PC-9 (cell line): ENCODE measurements at regions not wholly inside any gene's neighbourhood (a gene's known extent, or its start where the extent isn't known, plus 50 kb on each side); places are given as distances from the start of the nearest gene placed in this dataset.

ENCODE experiments used
- BruUV-seq: library from RNA; stranded (reverse); fragments of 400-500 nt; replicated peaks from 2 replicates; lab custom pipeline; 2021; lab: Mats Ljungman, UMichigan
- CTCF ChIA-PET: fragments of 300-600 bp; sonication (Branson Sonifier 250); formaldehyde crosslinking; loops from one replicate; lab custom pipeline; 2022; ENCODE audit warnings: antibody characterized with exemption; lab: Charles Lee
- POLR2A ChIA-PET: fragments of 300-600 bp; sonication (Branson Sonifier 250); formaldehyde crosslinking; loops from one replicate; lab custom pipeline; 2022; ENCODE audit warnings: antibody characterized with exemption; ENCODE audit not compliant: unreplicated experiment; lab: Charles Lee
- DNase-seq, 2 experiments: peaks; one replicate each; pipeline versions ENCODE4 v3.0.0 to v3.0.0-alpha.2; 2015 to 2022; ENCODE audit warnings: mixed read lengths in 1 of 2
- H2AFZ ChIP-seq: fragments of 200-600 bp; sonication (generic); 2 replicates; pipeline ENCODE4 v1.8.1; 2017; ENCODE audit warnings: antibody characterized with exemption
- H3F3A ChIP-seq: fragments of 200-600 bp; sonication (generic); 2 replicates; pipeline ENCODE4 v1.8.1; 2017; ENCODE audit warnings: antibody characterized with exemption, mild to moderate bottlenecking, low read depth; ENCODE audit not compliant: insufficient read depth
- H3K27ac ChIP-seq: fragments of 200-600 bp; sonication (generic); 2 replicates; pipeline ENCODE4 v1.6.1; 2016; ENCODE audit warnings: mixed run types
- H3K27me3 ChIP-seq: fragments of 200-600 bp; sonication (generic); 2 replicates; pipeline ENCODE4 v1.6.1; 2016; ENCODE audit warnings: low read depth, mixed run types; ENCODE audit not compliant: insufficient read depth
- H3K36me3 ChIP-seq: fragments of 200-600 bp; sonication (generic); 2 replicates; pipeline ENCODE4 v1.6.1; 2016; ENCODE audit warnings: low read depth, mixed run types
- H3K4me1 ChIP-seq: fragments of 200-600 bp; sonication (generic); replicated peaks from 2 replicates; pipeline ENCODE4 v1.6.1; 2016; ENCODE audit warnings: mixed run types; ENCODE audit not compliant: insufficient read depth
- H3K4me2 ChIP-seq: fragments of 200-600 bp; sonication (generic); 2 replicates; pipeline ENCODE4 v1.6.1; 2017; ENCODE audit warnings: mixed run types
- H3K4me3 ChIP-seq: fragments of 200-600 bp; sonication (generic); 2 replicates; pipeline ENCODE4 v1.6.1; 2016; ENCODE audit warnings: mixed run types
- H3K79me2 ChIP-seq: fragments of 200-600 bp; sonication (generic); 2 replicates; pipeline ENCODE4 v1.6.1; 2017; ENCODE audit warnings: low read depth, mixed run types
- H3K9me2 ChIP-seq: fragments of 200-600 bp; sonication (generic); 2 replicates; pipeline ENCODE4 v1.8.1; 2017; ENCODE audit warnings: mild to moderate bottlenecking; ENCODE audit not compliant: insufficient read depth
- H3K9me3 ChIP-seq: fragments of 200-600 bp; sonication (generic); 2 replicates; pipeline ENCODE4 v1.8.1; 2016; ENCODE audit warnings: low read depth; ENCODE audit not compliant: insufficient read depth
- H4K20me1 ChIP-seq: fragments of 200-600 bp; sonication (generic); 2 replicates; pipeline ENCODE4 v1.8.1; 2017; ENCODE audit not compliant: insufficient read depth
- CTCF ChIP-seq: fragments of 200-600 bp; sonication (generic); conservative IDR thresholded peaks from 2 replicates; pipeline ENCODE4 v1.6.1; 2017; ENCODE audit warnings: mixed run types, antibody characterized with exemption, mild to moderate bottlenecking, moderate library complexity
- EZH2 ChIP-seq: fragments of 200-600 bp; sonication (generic); IDR thresholded peaks from 2 replicates; pipeline ENCODE4 v1.8.0; 2017; ENCODE audit warnings: antibody characterized with exemption, low read depth
- intact Hi-C: fragments of 100-400 bp; cut with micrococcal nuclease; formaldehyde crosslinking; loops from one replicate; pipeline ENCODE4 v1.10.0; 2022; ENCODE audit not compliant: unreplicated experiment

- no peak for DNase-seq
- Histone ChIP-seq H4K20me1 (no peaks in the 10 kb centered on the region), H3K4me3 (no peak overlapping the region), H3K4me1 (peaks cover 14% of the 10 kb centered on the region), H3K4me2 (no peak overlapping the region), H3K9me2 (no peaks in the 10 kb centered on the region), H3K27ac (no peak overlapping the region), H3K36me3 (no peaks in the 10 kb centered on the region), H2AFZ (no peak overlapping the region), H3K79me2 (no peaks in the 10 kb centered on the region), H3F3A (no peaks in the 10 kb centered on the region; the same call in 1 of the 2 replicates), H3K9me3 (no peaks in the 10 kb centered on the region), H3K27me3 (no peaks in the 10 kb centered on the region)
- no peak for TF ChIP-seq CTCF
- ChIA-PET POLR2A (no interaction called here), CTCF (no interaction called here)
- intact Hi-C loops: no loop called here
- no TSS peak for BruUV-seq
Measured at GRCh38 chr12:104865080-104865479, 93.0 kb downstream of the SLC41A2 start.

GRCh38 chr12:104864668-104865067, 93.4 kb downstream of the SLC41A2 start:
- no peaks in the 10 kb centered on the region for H3K36me3 ChIP-seq
- TF ChIP-seq EZH2: no peak
- no peak for TF ChIP-seq CTCF
- no peaks in the 10 kb centered on the region for H3K27me3 ChIP-seq
- no peaks in the 10 kb centered on the region for H3K79me2 ChIP-seq
- no peaks in the 10 kb centered on the region; the same call in 1 of the 2 replicates for H3F3A ChIP-seq
- intact Hi-C loops: no loop called here
- no peaks in the 10 kb centered on the region for H3K9me3 ChIP-seq
- no peak overlapping the region for H3K4me3 ChIP-seq
- BruUV-seq: no TSS peak
- H4K20me1 ChIP-seq: no peaks in the 10 kb centered on the region
- POLR2A ChIA-PET: interaction anchor here (0.5 kb wide), 1 partner anchor 510 kb away, joined by 16 read pairs; no protein-coding TSS in a partner anchor
- H2AFZ ChIP-seq: no peak overlapping the region
- H3K4me2 ChIP-seq: no peak overlapping the region
- CTCF ChIA-PET: no interaction called here
- H3K4me1 ChIP-seq: peaks cover 18% of the 10 kb centered on the region
- H3K9me2 ChIP-seq: no peaks in the 10 kb centered on the region
- no peak overlapping the region for H3K27ac ChIP-seq
- DNase-seq: no peak

GRCh38 chr12:104863296-104863948, 94.7 kb downstream of the SLC41A2 start:
- H3K4me3 ChIP-seq: no peak overlapping the region
- TF ChIP-seq EZH2 (no peak), CTCF (no peak)
- H4K20me1 ChIP-seq: no peaks in the 10 kb centered on the region
- no peaks in the 10 kb centered on the region for H3K27me3 ChIP-seq
- H3K36me3 ChIP-seq: no peaks in the 10 kb centered on the region
- H3K9me2 ChIP-seq: no peaks in the 10 kb centered on the region
- ChIA-PET POLR2A (no interaction called here), CTCF (no interaction called here)
- H3K27ac ChIP-seq: no peak overlapping the region
- BruUV-seq: no TSS peak
- intact Hi-C loops: no loop called here
- H3K79me2 ChIP-seq: no peaks in the 10 kb centered on the region
- DNase-seq: no peak
- no peaks in the 10 kb centered on the region for H3K9me3 ChIP-seq
- no peak overlapping the region for H3K4me2 ChIP-seq
- peaks cover 31% of the 10 kb centered on the region for H3K4me1 ChIP-seq
- H3F3A ChIP-seq: peaks cover 6% of the 10 kb centered on the region
- no peak overlapping the region for H2AFZ ChIP-seq
